Esophagus muscularis mucosa (tissue), 3 donors: ENCODE measurements at regions not wholly inside any gene's neighbourhood (a gene's known extent, or its start where the extent isn't known, plus 50 kb on each side); places are given as distances from the start of the nearest gene placed in this dataset.
"Not testable (repeated sequence)": the region's sequence is repeated elsewhere in the genome, so short reads cannot be mapped to it uniquely, and the experiment has no call there.

Experiments
- CTCF ChIP-seq, 3 experiments: fragments of 200-600 bp in 2 of 3; fragments of 450-650 bp in 1 of 3; sonication (generic) in 2 of 3; IDR thresholded peaks; one replicate each; pipeline ENCODE4 v1.5.1; 2017 to 2019; ENCODE audit warnings: antibody characterized with exemption in 3 of 3, mild to moderate bottlenecking in 2 of 3, moderate library complexity in 1 of 3
- POLR2A ChIP-seq: fragments of 450-650 bp; IDR thresholded peaks from one replicate; pipeline ENCODE4 v1.6.1; 2017; ENCODE audit warnings: antibody characterized with exemption, moderate library complexity, mild to moderate bottlenecking, low read depth

GRCh38 chr2:47690706-47691325 lies 92.1 kb upstream of the MSH6 start:
- not testable (repeated sequence) for TF ChIP-seq CTCF (IDR thresholded peaks at IDR 0.05); POLR2A
